Mesenchymal stem cell (in vitro differentiated cells and primary cell): ENCODE measurements at regions not wholly inside any gene's neighbourhood (a gene's known extent, or its start where the extent isn't known, plus 50 kb on each side); places are given as distances from the start of the nearest gene placed in this dataset.

Experiments used
- DNase-seq: peaks from one replicate; pipeline ENCODE4 v3.0.0-alpha.2; 2013
- H2AFZ ChIP-seq: one replicate; pipeline ENCODE4 v1.6.1; 2013; ENCODE audit warnings: low read depth, mild to moderate bottlenecking, control low read depth, inconsistent platforms, low read length, moderate library complexity
- H2AK5ac ChIP-seq: 2 replicates; pipeline ENCODE4 v1.6.1; 2013; ENCODE audit warnings: low read length, moderate library complexity, mild to moderate bottlenecking, inconsistent platforms; ENCODE audit not compliant: severe bottlenecking
- H2BK120ac ChIP-seq: one replicate; pipeline ENCODE4 v1.6.1; 2013; ENCODE audit warnings: low read depth, mild to moderate bottlenecking, inconsistent platforms, low read length, moderate library complexity
- H2BK12ac ChIP-seq, 2 experiments: one replicate each; pipeline ENCODE4 v1.6.1; 2013; ENCODE audit warnings: inconsistent platforms in 2 of 2, low read length in 2 of 2, mild to moderate bottlenecking in 2 of 2, moderate library complexity in 2 of 2, control low read depth in 1 of 2
- H2BK15ac ChIP-seq: one replicate; pipeline ENCODE4 v1.6.1; 2013; ENCODE audit warnings: mild to moderate bottlenecking, low read depth, inconsistent platforms; ENCODE audit not compliant: poor library complexity, severe bottlenecking
- H2BK5ac ChIP-seq: 2 replicates; pipeline ENCODE4 v1.6.1; 2013; ENCODE audit warnings: low read depth, mild to moderate bottlenecking, low read length, control low read depth, inconsistent platforms; ENCODE audit not compliant: poor library complexity, severe bottlenecking
- H3K14ac ChIP-seq, 2 experiments: one replicate each; pipeline ENCODE4 v1.6.1; 2013; ENCODE audit warnings: inconsistent platforms in 2 of 2, low read length in 2 of 2, control low read depth in 1 of 2, mild to moderate bottlenecking in 1 of 2, moderate library complexity in 1 of 2
- H3K18ac ChIP-seq, 2 experiments: one replicate each; pipeline ENCODE4 v1.6.1; 2013; ENCODE audit warnings: inconsistent platforms in 2 of 2, low read length in 2 of 2, control low read depth in 1 of 2, low read depth in 1 of 2, mild to moderate bottlenecking in 1 of 2
- H3K23ac ChIP-seq, 2 experiments: one replicate each; pipeline ENCODE4 v1.6.1; 2013; ENCODE audit warnings: inconsistent platforms in 2 of 2, low read length in 2 of 2, mild to moderate bottlenecking in 2 of 2, moderate library complexity in 2 of 2, control low read depth in 1 of 2
- H3K27ac ChIP-seq: 2 replicates; pipeline ENCODE4 v1.5.1; 2013; ENCODE audit warnings: mild to moderate bottlenecking, moderate library complexity, low read length, control low read depth, inconsistent platforms; ENCODE audit not compliant: poor library complexity, severe bottlenecking
- H3K27me3 ChIP-seq, 2 experiments: 2 replicates each; pipeline versions ENCODE4 v1.6.1 to v1.7.0; 2013; ENCODE audit warnings: low read length in 2 of 2, mild to moderate bottlenecking in 2 of 2, moderate library complexity in 2 of 2, control low read depth in 1 of 2, inconsistent platforms in 1 of 2; ENCODE audit not compliant: control insufficient read depth in 1 of 2, insufficient read depth in 1 of 2
- H3K36me3 ChIP-seq, 2 experiments: 2 replicates each; pipeline versions ENCODE4 v1.6.1 to v1.7.0; 2013; ENCODE audit warnings: low read length in 2 of 2, control low read depth in 1 of 2, inconsistent platforms in 1 of 2, low read depth in 1 of 2, mild to moderate bottlenecking in 1 of 2; ENCODE audit not compliant: insufficient read depth in 2 of 2, control insufficient read depth in 1 of 2
- H3K4ac ChIP-seq, 2 experiments: one replicate each; pipeline ENCODE4 v1.6.1; 2013; ENCODE audit warnings: inconsistent platforms in 2 of 2, low read length in 2 of 2, mild to moderate bottlenecking in 2 of 2, moderate library complexity in 2 of 2, control low read depth in 1 of 2, low read depth in 1 of 2
- H3K4me1 ChIP-seq: 2 replicates; pipeline ENCODE4 v1.6.1; 2013; ENCODE audit warnings: low read depth, low read length, control low read depth; ENCODE audit not compliant: control insufficient read depth, insufficient read depth
- H3K4me2 ChIP-seq: 2 replicates; pipeline ENCODE4 v1.6.1; 2013; ENCODE audit warnings: low read length, mild to moderate bottlenecking, inconsistent platforms; ENCODE audit not compliant: poor library complexity, severe bottlenecking
- H3K4me3 ChIP-seq, 2 experiments: 2 replicates each; pipeline versions ENCODE4 v1.5.1 to v1.7.0; 2013; ENCODE audit warnings: low read length in 2 of 2, mild to moderate bottlenecking in 2 of 2, control low read depth in 1 of 2, low read depth in 1 of 2; ENCODE audit not compliant: insufficient read depth in 1 of 2
- H3K79me1 ChIP-seq: replicated peaks from 2 replicates; pipeline ENCODE4 v1.6.1; 2013; ENCODE audit warnings: mild to moderate bottlenecking, control low read depth, low read length, inconsistent platforms; ENCODE audit not compliant: poor library complexity, severe bottlenecking
- H3K9ac ChIP-seq: 2 replicates; pipeline ENCODE4 v1.7.0; 2013; ENCODE audit warnings: mild to moderate bottlenecking, low read length, moderate library complexity
- H3K9me3 ChIP-seq: 2 replicates; pipeline ENCODE4 v1.7.0; 2013; ENCODE audit warnings: mild to moderate bottlenecking, low read length; ENCODE audit not compliant: control insufficient read depth
- H4K8ac ChIP-seq: one replicate; pipeline ENCODE4 v1.6.1; 2013; ENCODE audit warnings: inconsistent platforms, mild to moderate bottlenecking, low read length, moderate library complexity
- H4K91ac ChIP-seq: one replicate; pipeline ENCODE4 v1.6.1; 2013; ENCODE audit warnings: mild to moderate bottlenecking, low read length, inconsistent platforms
- WGBS: methylation state at CpG from one replicate; pipeline ENCODE4 v1.1.7; 2013; ENCODE audit warnings: mixed read lengths; 5-methylcytosine and 5-hydroxymethylcytosine counted together

DNA sequence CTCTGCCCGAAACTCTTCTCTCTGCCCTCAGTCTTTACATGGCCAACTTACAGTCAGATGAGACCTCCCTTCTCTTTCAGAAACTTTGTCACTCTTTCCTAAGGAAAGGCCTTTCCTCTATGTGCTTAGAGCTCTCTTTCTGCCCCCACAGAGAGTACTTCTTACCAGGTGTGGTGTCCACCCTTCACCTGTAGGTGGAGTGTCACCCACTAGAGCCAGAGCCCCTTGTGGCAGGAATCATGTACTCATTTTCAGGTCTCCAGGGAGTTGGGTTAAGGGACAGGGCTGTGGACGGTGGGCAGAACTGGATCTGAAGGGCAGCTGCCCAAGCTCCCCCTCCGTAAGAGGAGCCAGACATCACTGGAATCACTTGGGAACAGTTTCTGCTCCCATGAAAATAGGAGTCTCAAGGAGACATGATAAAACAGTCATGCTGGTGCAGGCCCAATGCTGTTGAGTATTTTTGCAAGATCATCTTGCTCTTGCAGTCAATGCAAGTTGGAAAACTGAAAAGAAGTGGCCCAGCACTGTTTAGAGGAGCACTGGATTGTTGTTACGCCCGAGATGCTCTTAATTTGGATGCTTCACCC lies 436.7 kb downstream of the ZSWIM6 start:
- H3K4me2 ChIP-seq: no peak overlapping the region
- no peak overlapping the region for H4K91ac ChIP-seq
- peaks cover 11% of the 10 kb centered on the region for H3K9me3 ChIP-seq
- no peaks in the 10 kb centered on the region for H3K36me3 ChIP-seq
- H3K9ac ChIP-seq: no peak overlapping the region
- H3K27ac ChIP-seq: no peak overlapping the region
- H3K4me1 ChIP-seq: no peaks in the 10 kb centered on the region
- H3K4ac ChIP-seq: no peak overlapping the region
- no peak overlapping the region for H2BK15ac ChIP-seq
- no peak overlapping the region for H3K14ac ChIP-seq
- H3K4me3 ChIP-seq: no peak overlapping the region
- peak; percentile 33 for DNase-seq
- no peak overlapping the region for H3K23ac ChIP-seq
- peaks cover 35 to 56% of the 10 kb centered on the region in 2 experiments for H3K27me3 ChIP-seq
- H2BK12ac ChIP-seq: no peak overlapping the region
- no peak overlapping the region for H2AK5ac ChIP-seq
- H2AFZ ChIP-seq: no peak overlapping the region
- no peak overlapping the region for H2BK5ac ChIP-seq
- no peak overlapping the region for H2BK120ac ChIP-seq
- 26% methylated on average over 3 of the region's 5 CpGs for WGBS
- H4K8ac ChIP-seq: no peak overlapping the region
- H3K18ac ChIP-seq: no peak overlapping the region
- H3K79me1 ChIP-seq: no peaks in the 10 kb centered on the region

DNA sequence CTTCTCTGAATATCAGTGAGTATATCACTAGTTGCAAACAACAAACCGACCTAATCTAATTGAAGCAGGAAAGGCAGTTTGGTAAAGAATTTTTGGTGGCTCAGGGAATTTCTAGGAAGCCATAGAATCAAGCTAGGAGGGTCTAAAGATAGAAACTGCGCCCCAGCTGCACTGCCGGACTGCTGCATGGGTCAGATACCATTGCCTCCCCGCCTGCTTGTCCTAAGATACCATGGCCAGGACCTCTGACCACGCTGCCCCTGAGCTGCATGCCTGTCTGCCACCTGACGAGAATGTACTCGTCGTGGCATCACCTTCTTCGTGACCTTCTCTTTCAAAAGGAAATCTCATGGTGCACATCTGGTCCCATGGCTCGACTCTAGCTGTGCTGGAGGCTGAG lies 439.0 kb downstream of the ZSWIM6 start:
- Histone ChIP-seq H3K14ac (no peak overlapping the region), H3K9me3 (no peaks in the 10 kb centered on the region), H3K4me1 (no peaks in the 10 kb centered on the region), H2AFZ (no peak overlapping the region), H2BK5ac (no peak overlapping the region), H2AK5ac (no peak overlapping the region), H3K79me1 (no peaks in the 10 kb centered on the region), H3K9ac (no peak overlapping the region), H3K4ac (no peak overlapping the region), H3K27me3 (peaks cover 42 to 76% of the 10 kb centered on the region in 2 experiments), H4K91ac (no peak overlapping the region), H4K8ac (no peak overlapping the region), H3K23ac (no peak overlapping the region), H2BK12ac (no peak overlapping the region), H2BK120ac (no peak overlapping the region), H3K4me2 (no peak overlapping the region), H2BK15ac (no peak overlapping the region), H3K18ac (no peak overlapping the region), H3K4me3 (no peak overlapping the region), H3K36me3 (no peaks in the 10 kb centered on the region), H3K27ac (no peak overlapping the region)
- DNase-seq: no peak
- 72% methylated on average over 9 of the region's 10 CpGs for WGBS

DNA sequence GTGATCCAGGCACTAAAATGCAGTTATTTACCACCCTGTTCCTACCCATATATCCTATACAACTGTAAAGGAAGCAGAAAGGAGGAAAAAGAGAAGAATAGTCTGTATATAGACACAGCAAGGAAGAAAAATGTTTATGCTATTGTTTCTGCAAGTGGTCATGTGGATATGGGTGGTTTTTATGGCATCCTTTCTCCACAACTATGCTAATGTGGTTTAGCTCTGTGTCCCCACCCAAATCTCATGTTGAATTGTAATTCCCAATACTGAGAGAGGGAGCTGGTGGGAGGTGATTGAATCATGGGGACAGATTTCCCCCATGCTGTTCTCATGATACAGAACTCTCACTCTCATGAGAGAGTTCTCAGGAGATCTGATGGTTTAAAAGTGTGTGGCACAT lies 439.8 kb downstream of the ZSWIM6 start:
- Histone ChIP-seq H2BK5ac (no peak overlapping the region), H2AK5ac (no peak overlapping the region), H3K27ac (no peak overlapping the region), H2BK120ac (no peak overlapping the region), H3K9me3 (no peaks in the 10 kb centered on the region), H3K9ac (no peak overlapping the region), H2BK12ac (no peak overlapping the region), H3K23ac (no peak overlapping the region), H3K36me3 (no peaks in the 10 kb centered on the region), H3K4me2 (no peak overlapping the region), H4K8ac (no peak overlapping the region), H3K4me3 (no peak overlapping the region), H3K4ac (no peak overlapping the region), H4K91ac (no peak overlapping the region), H2AFZ (no peak overlapping the region), H3K18ac (no peak overlapping the region), H3K79me1 (no peaks in the 10 kb centered on the region), H3K14ac (no peak overlapping the region), H3K4me1 (no peaks in the 10 kb centered on the region), H2BK15ac (no peak overlapping the region), H3K27me3 (peaks cover 42 to 84% of the 10 kb centered on the region in 2 experiments)
- no peak for DNase-seq

DNA sequence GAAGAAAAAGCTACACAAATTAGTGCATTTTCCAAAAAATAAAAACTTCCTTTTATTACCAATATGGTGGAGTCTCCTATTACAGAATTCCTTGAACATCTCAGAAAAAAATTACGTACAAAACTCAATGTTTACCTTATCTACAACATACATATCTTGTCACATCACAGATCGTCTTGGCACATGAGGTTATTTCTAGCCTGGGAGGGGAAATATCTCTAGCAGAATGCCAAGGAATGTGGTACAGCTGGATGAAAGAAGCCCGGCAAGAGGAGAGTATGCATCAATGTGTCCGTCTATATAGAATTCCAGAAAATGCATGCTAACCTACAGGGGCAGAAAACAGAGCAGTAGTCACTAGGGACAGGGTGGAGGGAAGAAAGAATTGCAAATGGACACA lies 443.8 kb downstream of the ZSWIM6 start:
- Histone ChIP-seq H4K8ac (no peak overlapping the region), H4K91ac (no peak overlapping the region), H2AFZ (no peak overlapping the region), H2BK12ac (no peak overlapping the region), H3K4me2 (no peak overlapping the region), H3K18ac (no peak overlapping the region), H3K27me3 (peaks cover 23 to 68% of the 10 kb centered on the region in 2 experiments), H3K27ac (no peak overlapping the region), H3K23ac (no peak overlapping the region), H3K9me3 (no peaks in the 10 kb centered on the region), H2BK120ac (no peak overlapping the region), H3K4me3 (no peak overlapping the region), H3K14ac (no peak overlapping the region), H2AK5ac (no peak overlapping the region), H3K79me1 (no peaks in the 10 kb centered on the region), H2BK5ac (no peak overlapping the region), H3K4ac (no peak overlapping the region), H3K36me3 (no peaks in the 10 kb centered on the region), H3K4me1 (no peaks in the 10 kb centered on the region), H3K9ac (no peak overlapping the region), H2BK15ac (no peak overlapping the region)
- 89% methylated on average over 4 of the region's 4 CpGs for whole genome bisulfite sequencing
- DNase-seq: no peak
